Upper lobe of left lung (tissue), 6 donors: ENCODE measurements at regions not wholly inside any gene's neighbourhood (a gene's known extent, or its start where the extent isn't known, plus 50 kb on each side); places are given as distances from the start of the nearest gene placed in this dataset.

Experiments used
- ATAC-seq, 2 donors: fragments of 200-7000 bp; cut with Tn5 transposase; one replicate each; pipeline ENCODE4 v1.9.1; 2022; ENCODE audit warnings: mild to moderate bottlenecking in 2 of 2, moderate library complexity in 2 of 2; ENCODE audit not compliant: low FRiP score in 2 of 2
- DNase-seq, 2 donors: peaks; one replicate each; pipeline ENCODE4 v3.0.0-alpha.2; 2019 to 2020
- H3K27ac ChIP-seq, 4 donors: fragments of 200-600 bp; sonication (generic); one replicate each; pipeline ENCODE4 v1.5.1; 2016 to 2019
- H3K27me3 ChIP-seq, 4 donors: fragments of 200-600 bp; sonication (generic); one replicate each; pipeline ENCODE4 v1.5.1; 2017 to 2019
- H3K36me3 ChIP-seq, 4 donors: fragments of 200-600 bp; sonication (generic); one replicate each; pipeline ENCODE4 v1.5.1; 2016 to 2019
- H3K4me1 ChIP-seq, 4 donors: fragments of 200-600 bp; sonication (generic); one replicate each; pipeline ENCODE4 v1.5.1; 2018 to 2019
- H3K4me3 ChIP-seq, 4 donors: fragments of 200-600 bp; sonication (generic); one replicate each; pipeline ENCODE4 v1.5.1; 2017 to 2019; ENCODE audit warnings: mild to moderate bottlenecking in 2 of 4, moderate library complexity in 1 of 4
- H3K9me3 ChIP-seq, 4 donors: fragments of 200-600 bp; sonication (generic); one replicate each; pipeline ENCODE4 v1.5.1; 2018 to 2019
- CTCF ChIP-seq, 6 experiments: fragments of 450-650 bp in 4 of 6; fragments of 200-600 bp in 2 of 6; sonication (generic) in 2 of 6; IDR thresholded peaks; one replicate each; pipeline ENCODE4 v1.5.1; 2016 to 2019; ENCODE audit warnings: antibody characterized with exemption in 6 of 6
- EP300 ChIP-seq, 4 donors: sonication (generic); formaldehyde crosslinking; IDR thresholded peaks; one replicate each; pipeline ENCODE4 v1.5.1; 2017; ENCODE audit warnings: antibody characterized with exemption in 4 of 4, control low read depth in 2 of 4
- POLR2A ChIP-seq, 4 donors: fragments of 450-650 bp; IDR thresholded peaks; one replicate each; pipeline ENCODE4 v1.5.1; 2016 to 2017; ENCODE audit warnings: antibody characterized with exemption in 4 of 4, mild to moderate bottlenecking in 2 of 4
- POLR2AphosphoS5 ChIP-seq, 2 donors: sonication (generic); formaldehyde crosslinking; IDR thresholded peaks; one replicate each; pipeline ENCODE4 v1.5.1; 2017; ENCODE audit warnings: antibody characterized with exemption in 2 of 2
- WGBS, 2 donors: methylation state at CpG; one replicate each; pipeline ENCODE4 v1.1.5; 2017 to 2018; 5-methylcytosine and 5-hydroxymethylcytosine counted together
- donor health status: DM: no; HTN: no; CAD: no; lungs with moderate emphysema.
- donor health status: DM: no; HTN: yes; CAD: no; lungs with severe emphysema.

GRCh38 chr4:175871774-175872405 lies 59.8 kb upstream of the GPM6A start:
- DNase-seq, result no peak

GRCh38 chr4:175873707-175874106 lies 61.6 kb upstream of the GPM6A start:
- ATAC-seq, result no peak
- Histone ChIP-seq H3K36me3 (no peaks in the 10 kb centered on the region), H3K9me3 (peaks cover 0 to 4% (median 0%) of the 10 kb centered on the region in 4 donors), H3K27ac (no peak overlapping the region), H3K27me3 (no peaks in the 10 kb centered on the region), H3K4me1 (no peaks in the 10 kb centered on the region), H3K4me3 (no peak overlapping the region)
- 88 to 89% methylated on average over 1 of the region's 1 CpG for WGBS, 2 donors
- TF ChIP-seq CTCF (IDR thresholded peaks at IDR 0.05) (no peak), EP300 (IDR thresholded peaks at IDR 0.05) (no peak), POLR2A (IDR thresholded peaks at IDR 0.05) (no peak), POLR2AphosphoS5 (IDR thresholded peaks at IDR 0.05) (no peak)
- DNase-seq, result no peak

More at GRCh38 chr4:175871774-175872405, 59.8 kb upstream of the GPM6A start:
- no peaks in the 10 kb centered on the region for H3K36me3 ChIP-seq
- TF ChIP-seq POLR2A (IDR thresholded peaks at IDR 0.05), result no peak
- no peak for TF ChIP-seq POLR2AphosphoS5 (IDR thresholded peaks at IDR 0.05)
- no peak for TF ChIP-seq CTCF (IDR thresholded peaks at IDR 0.05)
- TF ChIP-seq EP300 (IDR thresholded peaks at IDR 0.05), result no peak
- ATAC-seq, result no peak
- no peaks in the 10 kb centered on the region for H3K9me3 ChIP-seq
- no peak overlapping the region for H3K27ac ChIP-seq
- no peak overlapping the region for H3K4me3 ChIP-seq
- H3K27me3 ChIP-seq, result no peaks in the 10 kb centered on the region
- H3K4me1 ChIP-seq, result no peaks in the 10 kb centered on the region
- WGBS, 2 donors, result 68 to 74% methylated on average over 2 of the region's 2 CpGs

- Histone ChIP-seq H3K27me3 (no peaks in the 10 kb centered on the region), H3K27ac (no peak overlapping the region), H3K9me3 (peaks cover 0 to 4% (median 0%) of the 10 kb centered on the region in 4 donors), H3K4me1 (no peaks in the 10 kb centered on the region), H3K36me3 (no peaks in the 10 kb centered on the region), H3K4me3 (no peak overlapping the region)
- TF ChIP-seq EP300 (IDR thresholded peaks at IDR 0.05), result no peak
- no peak for TF ChIP-seq CTCF (IDR thresholded peaks at IDR 0.05)
- no peak for TF ChIP-seq POLR2AphosphoS5 (IDR thresholded peaks at IDR 0.05)
- no peak for TF ChIP-seq POLR2A (IDR thresholded peaks at IDR 0.05)
- WGBS, 2 donors, result 58 to 64% methylated on average over 5 of the region's 5 CpGs
- ATAC-seq (no peak), DNase-seq (no peak)
Measured at GRCh38 chr4:175874306-175874705, 62.2 kb upstream of the GPM6A start.

- H3K4me3 ChIP-seq, result no peak overlapping the region
- no peaks in the 10 kb centered on the region for H3K27me3 ChIP-seq
- no peak for ATAC-seq
- no peak overlapping the region for H3K27ac ChIP-seq
- H3K36me3 ChIP-seq, result no peaks in the 10 kb centered on the region
- H3K9me3 ChIP-seq, result peaks cover 0 to 4% (median 0%) of the 10 kb centered on the region in 4 donors
- no peak for DNase-seq
- TF ChIP-seq EP300 (IDR thresholded peaks at IDR 0.05) (no peak), POLR2AphosphoS5 (IDR thresholded peaks at IDR 0.05) (no peak), POLR2A (IDR thresholded peaks at IDR 0.05) (no peak), CTCF (IDR thresholded peaks at IDR 0.05) (no peak)
- H3K4me1 ChIP-seq, result no peaks in the 10 kb centered on the region
- WGBS, 2 donors, result 88 to 94% methylated on average over 5 of the region's 5 CpGs
Measured at GRCh38 chr4:175875993-175876771, 64.1 kb upstream of the GPM6A start.
